HK-2 (cell line): ENCODE measurements at regions not wholly inside any gene's neighbourhood (a gene's known extent, or its start where the extent isn't known, plus 50 kb on each side); places are given as distances from the start of the nearest gene placed in this dataset.

Experiments
- DNase-seq: peaks from one replicate; pipeline ENCODE4 v3.0.0-alpha.2; 2018; ENCODE audit not compliant: unreplicated experiment

- DNase-seq, result no peak
Observed at GRCh38 chr5:107293541-107294210, 377.1 kb downstream of the EFNA5 start.

GRCh38 chr5:107291866-107292265, 378.9 kb downstream of the EFNA5 start:
- no peak for DNase-seq

- no peak for DNase-seq
Observed at GRCh38 chr5:107290780-107291398, 379.8 kb downstream of the EFNA5 start.

- no peak for DNase-seq
Observed at GRCh38 chr5:107289030-107289714, 381.6 kb downstream of the EFNA5 start.

- no peak for DNase-seq
Observed at GRCh38 chr5:107286447-107287098, 384.2 kb downstream of the EFNA5 start.

GRCh38 chr5:107285772-107286171, 385.0 kb downstream of the EFNA5 start:
- peak; percentile 8 for DNase-seq

- peak; percentile 28 for DNase-seq
Observed at GRCh38 chr5:107284822-107285525, 385.8 kb downstream of the EFNA5 start.

GRCh38 chr5:107282061-107282460, 388.7 kb downstream of the EFNA5 start:
- no peak for DNase-seq

GRCh38 chr5:107278774-107279173, 392.0 kb downstream of the EFNA5 start:
- DNase-seq, result no peak

GRCh38 chr5:107277485-107278125, 393.1 kb downstream of the EFNA5 start:
- DNase-seq, result no peak

GRCh38 chr5:107275333-107275732, 395.4 kb downstream of the EFNA5 start:
- DNase-seq, result no peak

GRCh38 chr5:107274571-107274970, 396.2 kb downstream of the EFNA5 start:
- no peak for DNase-seq

- DNase-seq, result no peak
Observed at GRCh38 chr5:107272954-107273353, 397.8 kb downstream of the EFNA5 start.

GRCh38 chr5:107272509-107272908, 398.2 kb downstream of the EFNA5 start:
- DNase-seq, result no peak

- DNase-seq, result no peak
Observed at GRCh38 chr5:107271682-107272350, 398.9 kb downstream of the EFNA5 start.

GRCh38 chr5:107270561-107270960, 400.2 kb downstream of the EFNA5 start:
- DNase-seq, result no peak

- DNase-seq, result no peak
Observed at GRCh38 chr5:107269678-107270077, 401.1 kb downstream of the EFNA5 start.

- no peak for DNase-seq
Observed at GRCh38 chr5:107269256-107269655, 401.5 kb downstream of the EFNA5 start.

- no peak for DNase-seq
Observed at GRCh38 chr5:107268241-107268640, 402.5 kb downstream of the EFNA5 start.

GRCh38 chr5:107266100-107266499, 404.6 kb downstream of the EFNA5 start:
- DNase-seq, result no peak

- DNase-seq, result no peak
Observed at GRCh38 chr5:107265193-107265592, 405.5 kb downstream of the EFNA5 start.
